Esophagus muscularis mucosa (tissue), 4 donors: ENCODE measurements at regions not wholly inside any gene's neighbourhood (a gene's known extent, or its start where the extent isn't known, plus 50 kb on each side); places are given as distances from the start of the nearest gene placed in this dataset.

Experiments
- DNase-seq: peaks from one replicate; pipeline ENCODE4 v3.0.0-alpha.2; 2017; ENCODE audit errors: extremely low spot score
- H3K27ac ChIP-seq, 4 donors: fragments of 200-600 bp; sonication (generic); replicated peaks in 1 of 4; 1 replicate in 3 of 4; 2 replicates in 1 of 4; pipeline ENCODE4 v1.5.1; 2016 to 2019; ENCODE audit warnings: mild to moderate bottlenecking in 1 of 4
- H3K27me3 ChIP-seq, 4 donors: fragments of 200-600 bp; sonication (generic); one replicate each; pipeline versions ENCODE4 v1.5.1 to v1.6.0; 2016 to 2019
- H3K36me3 ChIP-seq, 4 donors: fragments of 200-600 bp; sonication (generic); one replicate each; pipeline ENCODE4 v1.5.1; 2016 to 2019
- H3K4me1 ChIP-seq, 4 donors: fragments of 200-600 bp; sonication (generic); one replicate each; pipeline ENCODE4 v1.5.1; 2016 to 2019
- H3K4me3 ChIP-seq, 4 donors: fragments of 200-600 bp; sonication (generic); 1 replicate in 2 of 4; 2 replicates in 2 of 4; pipeline ENCODE4 v1.5.1; 2016 to 2019; ENCODE audit warnings: mild to moderate bottlenecking in 4 of 4, moderate library complexity in 1 of 4
- H3K9me3 ChIP-seq, 4 donors: fragments of 200-600 bp; sonication (generic); 1 replicate in 3 of 4; 2 replicates in 1 of 4; pipeline ENCODE4 v1.5.1; 2016 to 2019
- EP300 ChIP-seq: sonication (generic); formaldehyde crosslinking; IDR thresholded peaks from one replicate; pipeline ENCODE4 v1.6.1; 2017; ENCODE audit warnings: antibody characterized with exemption
- POLR2A ChIP-seq: fragments of 450-650 bp; IDR thresholded peaks from one replicate; pipeline ENCODE4 v1.6.1; 2017; ENCODE audit warnings: antibody characterized with exemption, moderate library complexity, mild to moderate bottlenecking, low read depth
- POLR2AphosphoS5 ChIP-seq, 2 donors: sonication (generic); formaldehyde crosslinking; IDR thresholded peaks; one replicate each; pipeline ENCODE4 v1.6.1; 2017; ENCODE audit warnings: antibody characterized with exemption in 2 of 2
- WGBS: methylation state at CpG from one replicate; pipeline ENCODE4 v1.1.5; 2018; 5-methylcytosine and 5-hydroxymethylcytosine counted together
- intact Hi-C: fragments of 100-400 bp; cut with DNase I; formaldehyde crosslinking; loops from one replicate; pipeline ENCODE4 v1.15.1; 2023
- TF ChIP-seq, protein P1 (sequence below), 3 experiments: fragments of 200-600 bp in 2 of 3; fragments of 450-650 bp in 1 of 3; sonication (generic) in 2 of 3; IDR thresholded peaks; one replicate each; pipeline ENCODE4 v1.5.1; 2017 to 2019; ENCODE audit warnings: antibody characterized with exemption in 3 of 3, mild to moderate bottlenecking in 2 of 3, moderate library complexity in 1 of 3

DNA sequence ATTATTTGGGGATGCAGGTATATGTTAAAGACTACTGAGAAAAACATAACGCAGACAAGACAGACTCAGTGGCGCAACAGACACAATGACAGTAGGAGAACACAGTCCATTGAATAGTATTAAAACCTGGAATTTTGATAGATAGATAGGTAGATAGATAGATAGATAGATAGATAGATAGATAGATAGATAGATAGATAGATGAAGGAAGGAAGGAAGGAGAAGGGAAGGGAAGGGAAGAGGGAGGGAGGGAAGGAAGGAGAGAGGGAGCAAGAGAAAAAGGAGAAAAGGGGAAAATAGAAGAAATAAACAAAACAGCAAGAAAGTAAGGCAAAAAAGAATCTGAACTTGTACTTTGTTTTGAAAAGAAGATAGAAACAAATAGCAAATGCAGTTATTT lies 404.5 kb downstream of the FOXO1 start:
- no peaks in the 10 kb centered on the region for H3K36me3 ChIP-seq
- H3K9me3 ChIP-seq, result no peaks in the 10 kb centered on the region
- H3K4me1 ChIP-seq, result peaks cover 0 to 14% (median 3%) of the 10 kb centered on the region in 4 donors
- H3K27ac ChIP-seq, result no peak overlapping the region
- WGBS, result 98% methylated on average over 2 of the region's 2 CpGs
- no peaks in the 10 kb centered on the region for H3K27me3 ChIP-seq
- intact Hi-C loops, result no loop called here
- TF ChIP-seq, protein P1, sequence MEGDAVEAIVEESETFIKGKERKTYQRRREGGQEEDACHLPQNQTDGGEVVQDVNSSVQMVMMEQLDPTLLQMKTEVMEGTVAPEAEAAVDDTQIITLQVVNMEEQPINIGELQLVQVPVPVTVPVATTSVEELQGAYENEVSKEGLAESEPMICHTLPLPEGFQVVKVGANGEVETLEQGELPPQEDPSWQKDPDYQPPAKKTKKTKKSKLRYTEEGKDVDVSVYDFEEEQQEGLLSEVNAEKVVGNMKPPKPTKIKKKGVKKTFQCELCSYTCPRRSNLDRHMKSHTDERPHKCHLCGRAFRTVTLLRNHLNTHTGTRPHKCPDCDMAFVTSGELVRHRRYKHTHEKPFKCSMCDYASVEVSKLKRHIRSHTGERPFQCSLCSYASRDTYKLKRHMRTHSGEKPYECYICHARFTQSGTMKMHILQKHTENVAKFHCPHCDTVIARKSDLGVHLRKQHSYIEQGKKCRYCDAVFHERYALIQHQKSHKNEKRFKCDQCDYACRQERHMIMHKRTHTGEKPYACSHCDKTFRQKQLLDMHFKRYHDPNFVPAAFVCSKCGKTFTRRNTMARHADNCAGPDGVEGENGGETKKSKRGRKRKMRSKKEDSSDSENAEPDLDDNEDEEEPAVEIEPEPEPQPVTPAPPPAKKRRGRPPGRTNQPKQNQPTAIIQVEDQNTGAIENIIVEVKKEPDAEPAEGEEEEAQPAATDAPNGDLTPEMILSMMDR (IDR thresholded peaks at IDR 0.05), result no peak
- no peak for TF ChIP-seq POLR2A
- no peak for TF ChIP-seq EP300
- no peak for TF ChIP-seq POLR2AphosphoS5 (IDR thresholded peaks at IDR 0.05)
- no peak for DNase-seq
- no peak overlapping the region for H3K4me3 ChIP-seq

GRCh38 chr13:40269086-40269485 lies 397.4 kb downstream of the FOXO1 start:
- DNase-seq, result no peak
- Histone ChIP-seq H3K27me3 (no peaks in the 10 kb centered on the region), H3K36me3 (no peaks in the 10 kb centered on the region), H3K27ac (peak overlapping the region in 3 of 4 donors; percentile 53 to 88 (median 76)), H3K4me3 (no peak overlapping the region), H3K9me3 (no peaks in the 10 kb centered on the region), H3K4me1 (peaks cover 26 to 51% (median 45%) of the 10 kb centered on the region in 4 donors)
- WGBS, result 71% methylated on average over 1 of the region's 2 CpGs
- intact Hi-C loops, result no loop called here
- TF ChIP-seq POLR2A (no peak), POLR2AphosphoS5 (IDR thresholded peaks at IDR 0.05) (peak in 1 of 2 donors; percentile 53)

- peak overlapping the region; percentile 76 to 88 (median 82) for H3K27ac ChIP-seq
- TF ChIP-seq EP300, result no peak
- intact Hi-C loops, result loop anchor here (5.0 kb wide), 1 partner anchor 137 kb away; no protein-coding TSS in a partner anchor
- no peak overlapping the region for H3K4me3 ChIP-seq
- no peaks in the 10 kb centered on the region for H3K9me3 ChIP-seq
- H3K4me1 ChIP-seq, result peaks cover 26 to 51% (median 45%) of the 10 kb centered on the region in 4 donors
- no peaks in the 10 kb centered on the region for H3K36me3 ChIP-seq
- 86% methylated on average over 1 of the region's 1 CpG for whole genome bisulfite sequencing
- DNase-seq, result no peak
- H3K27me3 ChIP-seq, result no peaks in the 10 kb centered on the region
These were observed 395.7 kb downstream of the FOXO1 start for GRCh38 chr13:40270726-40271125.

GRCh38 chr13:40271271-40271885 lies 395.1 kb downstream of the FOXO1 start:
- no CpG with 5 or more reads among the region's 7 CpGs for WGBS
- intact Hi-C loops, result loop anchor here (5.0 kb wide), 1 partner anchor 136 kb away; no protein-coding TSS in a partner anchor
- DNase-seq, result no peak

DNA sequence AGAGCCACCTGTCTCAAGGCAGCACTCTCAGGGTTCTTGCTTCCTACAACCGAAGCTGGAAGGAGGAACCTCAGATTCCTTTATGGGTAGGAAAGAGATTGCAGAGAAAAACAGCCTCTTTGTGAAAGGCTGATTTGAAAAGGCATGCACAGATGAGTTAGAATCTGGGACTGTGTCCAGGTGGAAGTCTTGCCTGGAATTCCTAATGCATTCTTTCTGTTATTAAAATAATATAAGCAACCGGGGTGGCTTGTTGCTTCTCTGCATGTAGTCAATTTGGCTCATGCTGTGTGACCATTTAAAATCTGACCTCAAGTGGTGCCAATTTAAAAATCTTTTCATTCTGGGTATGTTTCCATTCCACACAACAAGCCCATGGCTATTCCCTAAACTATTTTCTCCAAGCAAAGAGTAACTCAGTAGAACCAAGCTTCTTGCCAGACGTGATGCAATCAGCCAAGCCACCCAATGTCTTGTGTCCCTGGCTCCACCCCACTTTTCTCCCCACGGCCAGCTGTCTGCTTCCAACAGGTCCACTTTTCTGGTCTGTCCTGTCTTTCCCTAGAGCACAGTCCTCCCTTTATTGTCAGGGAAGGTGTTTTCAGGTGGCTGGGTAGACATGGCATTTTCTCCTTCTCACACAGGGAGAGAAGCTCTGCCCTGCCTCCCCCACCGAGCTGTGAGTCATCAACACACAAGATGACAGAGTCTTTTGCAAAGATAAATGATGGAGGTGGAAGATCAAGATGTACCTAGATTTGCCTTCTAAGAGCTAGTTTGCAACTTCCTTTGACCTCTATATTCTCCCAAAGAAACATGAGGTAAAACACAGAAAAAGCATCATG lies 394.3 kb downstream of the FOXO1 start:
- no peak for DNase-seq
- peaks cover 26 to 51% (median 45%) of the 10 kb centered on the region in 4 donors for H3K4me1 ChIP-seq

More at GRCh38 chr13:40271271-40271885, 395.1 kb downstream of the FOXO1 start:
- H3K4me1 ChIP-seq, result peaks cover 26 to 51% (median 45%) of the 10 kb centered on the region in 4 donors
- H3K9me3 ChIP-seq, result no peaks in the 10 kb centered on the region
- no peaks in the 10 kb centered on the region for H3K36me3 ChIP-seq
- peak overlapping the region in 1 of 4 donors; percentile 18 for H3K4me3 ChIP-seq
- H3K27me3 ChIP-seq, result no peaks in the 10 kb centered on the region
- TF ChIP-seq, protein P1 (IDR thresholded peaks at IDR 0.05), result no peak
- TF ChIP-seq POLR2A (no peak), POLR2AphosphoS5 (IDR thresholded peaks at IDR 0.05) (no peak)
- peak overlapping the region; percentile 76 to 88 (median 82) for H3K27ac ChIP-seq

DNA sequence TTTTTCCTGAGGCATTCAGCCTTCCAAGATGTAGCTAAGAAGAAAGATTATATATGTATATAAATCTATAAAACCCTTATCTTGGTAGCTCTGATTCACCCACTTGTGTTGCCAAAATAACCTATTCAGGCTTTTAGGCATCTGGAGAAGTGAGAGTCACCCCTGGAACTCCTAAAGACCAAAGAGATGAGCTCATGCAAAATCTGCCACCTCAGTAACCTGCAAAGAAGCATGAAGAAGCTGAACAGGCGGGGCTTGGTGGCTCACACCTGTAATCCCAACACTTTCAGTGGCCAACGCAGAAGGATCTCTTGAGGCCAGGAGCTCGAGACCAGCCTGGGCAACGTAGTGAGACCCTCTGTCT lies 393.7 kb downstream of the FOXO1 start:
- TF ChIP-seq POLR2A, result no peak
- TF ChIP-seq POLR2AphosphoS5 (IDR thresholded peaks at IDR 0.05), result no peak
- no peak for TF ChIP-seq EP300
- TF ChIP-seq, protein P1 (IDR thresholded peaks at IDR 0.05), result no peak
- H3K4me3 ChIP-seq, result no peak overlapping the region
- no peaks in the 10 kb centered on the region for H3K36me3 ChIP-seq
- peaks cover 26 to 51% (median 45%) of the 10 kb centered on the region in 4 donors for H3K4me1 ChIP-seq
- no peak for DNase-seq
- intact Hi-C loops, result loop anchor here (5.0 kb wide), 1 partner anchor 135 kb away; no protein-coding TSS in a partner anchor
- H3K27me3 ChIP-seq, result no peaks in the 10 kb centered on the region
- H3K27ac ChIP-seq, result peak overlapping the region; percentile 76 to 88 (median 82)
- 98% methylated on average over 4 of the region's 4 CpGs for WGBS
- H3K9me3 ChIP-seq, result no peaks in the 10 kb centered on the region

More for the DNA sequence above, 394.3 kb downstream of the FOXO1 start:
- Histone ChIP-seq H3K27ac (peak overlapping the region; percentile 76 to 88 (median 82)), H3K9me3 (no peaks in the 10 kb centered on the region), H3K27me3 (no peaks in the 10 kb centered on the region), H3K36me3 (no peaks in the 10 kb centered on the region), H3K4me3 (peak overlapping the region in 1 of 4 donors; percentile 18)
- WGBS, result 21% methylated on average over 5 of the region's 5 CpGs
- intact Hi-C loops, result loop anchor here (5.0 kb wide), 1 partner anchor 135 kb away; no protein-coding TSS in a partner anchor
- TF ChIP-seq POLR2AphosphoS5 (IDR thresholded peaks at IDR 0.05) (peak; percentile 54 to 70), EP300 (no peak)
